Liver (tissue), 8 donors: ENCODE measurements at regions not wholly inside any gene's neighbourhood (a gene's known extent, or its start where the extent isn't known, plus 50 kb on each side); places are given as distances from the start of the nearest gene placed in this dataset.

ENCODE experiments used
- DNase-seq: peaks from one replicate; pipeline ENCODE4 v3.0.0-alpha.2; 2017; ENCODE audit warnings: low spot score
- H3K27ac ChIP-seq, 2 donors: one replicate each; pipeline ENCODE4 v1.7.0; 2013; ENCODE audit warnings: inconsistent platforms in 2 of 2, low read length in 2 of 2, control low read depth in 1 of 2, low read depth in 1 of 2, mild to moderate bottlenecking in 1 of 2
- H3K27me3 ChIP-seq, 4 donors: one replicate each; pipeline versions ENCODE4 v1.6.1 to v1.7.0; 2013; ENCODE audit warnings: low read length in 3 of 4, inconsistent platforms in 1 of 4, mild to moderate bottlenecking in 1 of 4, moderate library complexity in 1 of 4; ENCODE audit not compliant: control insufficient read depth in 4 of 4, insufficient read depth in 4 of 4
- H3K36me3 ChIP-seq, 4 donors: one replicate each; pipeline versions ENCODE4 v1.6.1 to v1.7.0; 2013; ENCODE audit warnings: low read length in 3 of 4, mild to moderate bottlenecking in 3 of 4, low read depth in 1 of 4, moderate library complexity in 1 of 4; ENCODE audit not compliant: control insufficient read depth in 4 of 4, insufficient read depth in 3 of 4
- H3K4me1 ChIP-seq, 4 donors: one replicate each; pipeline versions ENCODE4 v1.6.1 to v1.7.0; 2013; ENCODE audit warnings: low read length in 3 of 4, mild to moderate bottlenecking in 3 of 4, moderate library complexity in 1 of 4; ENCODE audit not compliant: control insufficient read depth in 4 of 4, insufficient read depth in 4 of 4
- H3K4me3 ChIP-seq, 3 donors: one replicate each; pipeline versions ENCODE4 v1.6.1 to v1.7.0; 2013; ENCODE audit warnings: low read length in 3 of 3, control low read depth in 1 of 3, low read depth in 1 of 3, mild to moderate bottlenecking in 1 of 3
- H3K9ac ChIP-seq, 2 donors: one replicate each; pipeline ENCODE4 v1.7.0; 2013; ENCODE audit warnings: low read length in 2 of 2, mild to moderate bottlenecking in 2 of 2, moderate library complexity in 2 of 2, control low read depth in 1 of 2, low read depth in 1 of 2
- H3K9me3 ChIP-seq, 4 donors: one replicate each; pipeline versions ENCODE4 v1.6.1 to v1.7.0; 2013; ENCODE audit warnings: low read length in 3 of 4; ENCODE audit not compliant: control insufficient read depth in 4 of 4
- ATF3 ChIP-seq: IDR thresholded peaks from 2 replicates; pipeline ENCODE4 v1.6.1; 2016; ENCODE audit warnings: antibody characterized with exemption
- CTCF ChIP-seq: fragments of 150-350 bp; IDR thresholded peaks from 2 replicates; pipeline ENCODE4 v1.5.1; 2017; ENCODE audit warnings: improper control_type of control experiment, low read depth, low read length; ENCODE audit not compliant: missing input control
- EGR1 ChIP-seq, 2 donors: IDR thresholded peaks; 2 replicates each; pipeline ENCODE4 v1.6.1; 2016 to 2018; ENCODE audit warnings: antibody characterized with exemption in 2 of 2, low read depth in 2 of 2
- FOXA1 ChIP-seq: IDR thresholded peaks from 2 replicates; pipeline ENCODE4 v1.6.1; 2016; ENCODE audit warnings: antibody characterized with exemption
- FOXA2 ChIP-seq: IDR thresholded peaks from 2 replicates; pipeline ENCODE4 v1.6.1; 2016; ENCODE audit warnings: antibody characterized with exemption
- HNF4G ChIP-seq: IDR thresholded peaks from 2 replicates; pipeline ENCODE4 v1.6.1; 2016; ENCODE audit warnings: antibody characterized with exemption
- JUND ChIP-seq, 2 donors: IDR thresholded peaks; 2 replicates each; pipeline ENCODE4 v1.6.1; 2016; ENCODE audit warnings: antibody characterized with exemption in 2 of 2
- MAX ChIP-seq: IDR thresholded peaks from 2 replicates; pipeline ENCODE4 v1.6.1; 2016; ENCODE audit warnings: antibody characterized with exemption
- NR2F2 ChIP-seq: IDR thresholded peaks from 2 replicates; pipeline ENCODE4 v1.6.1; 2016; ENCODE audit warnings: antibody characterized with exemption
- RXRA ChIP-seq, 2 donors: IDR thresholded peaks; 2 replicates each; pipeline ENCODE4 v1.6.1; 2017 to 2018; ENCODE audit warnings: antibody characterized with exemption in 2 of 2, mild to moderate bottlenecking in 1 of 2
- TAF1 ChIP-seq: conservative IDR thresholded peaks from 2 replicates; pipeline ENCODE4 v1.6.1; 2016; ENCODE audit warnings: antibody characterized with exemption, mild to moderate bottlenecking
- ZBTB33 ChIP-seq: IDR thresholded peaks from 2 replicates; pipeline ENCODE4 v1.6.1; 2016; ENCODE audit warnings: antibody characterized with exemption
- WGBS: extraction: QIAGEN DNeasy Blood & Tissue Kit; methylation state at CpG from one replicate; pipeline ENCODE4 v1.1.7; 2013; 5-methylcytosine and 5-hydroxymethylcytosine counted together
- donor health status: healthy.
- donor health status: healthy.
- donor health status: healthy.
- donor health status: healthy.
- donor health status: healthy.

- no peak for TF ChIP-seq CTCF
- no peak for TF ChIP-seq JUND (IDR thresholded peaks at IDR 0.05)
Measured at GRCh38 chr4:60502733-60503132, 697.4 kb upstream of the ADGRL3 start (continued).

GRCh38 chr4:60506061-60506460 lies 694.1 kb upstream of the ADGRL3 start:
- Histone ChIP-seq H3K27me3 (no peaks in the 10 kb centered on the region), H3K4me1 (no peaks in the 10 kb centered on the region), H3K9ac (no peak overlapping the region), H3K36me3 (no peaks in the 10 kb centered on the region), H3K27ac (no peak overlapping the region), H3K4me3 (no peak overlapping the region), H3K9me3 (no peaks in the 10 kb centered on the region)
- 21% methylated on average over 1 of the region's 1 CpG for WGBS
- DNase-seq: no peak
- no peak for TF ChIP-seq RXRA (IDR thresholded peaks at IDR 0.05)
- no peak for TF ChIP-seq FOXA1
- no peak for TF ChIP-seq MAX
- TF ChIP-seq TAF1: no peak

GRCh38 chr4:60522265-60522664 lies 677.9 kb upstream of the ADGRL3 start:
- TF ChIP-seq ATF3: no peak
- no peak for TF ChIP-seq CTCF
- no peak for TF ChIP-seq EGR1 (IDR thresholded peaks at IDR 0.05; ENCODE audit: low read depth in 2 of 2)
- no peak for TF ChIP-seq HNF4G
- no peak for TF ChIP-seq FOXA2
- TF ChIP-seq ZBTB33: no peak
- no peak for TF ChIP-seq NR2F2
- no peak for TF ChIP-seq FOXA1
- no peak overlapping the region for H3K27ac ChIP-seq
- H3K27me3 ChIP-seq: no peaks in the 10 kb centered on the region
- H3K36me3 ChIP-seq: no peaks in the 10 kb centered on the region
- H3K9ac ChIP-seq: no peak overlapping the region
- H3K9me3 ChIP-seq: no peaks in the 10 kb centered on the region
- no peaks in the 10 kb centered on the region for H3K4me1 ChIP-seq
- DNase-seq: no peak
- H3K4me3 ChIP-seq: no peak overlapping the region
- 63% methylated on average over 3 of the region's 3 CpGs for WGBS
